AG09319 (cell line): ENCODE measurements at regions not wholly inside any gene's neighbourhood (a gene's known extent, or its start where the extent isn't known, plus 50 kb on each side); places are given as distances from the start of the nearest gene placed in this dataset.

Source experiments
- DNase-seq: peaks from one replicate; pipeline ENCODE4 v3.0.0-alpha.2; 2010; ENCODE audit warnings: low read depth; ENCODE audit errors: extremely low read depth
- CTCF ChIP-seq: IDR thresholded peaks from 2 replicates; pipeline ENCODE4 v1.5.1; 2011; ENCODE audit warnings: low read depth, mild to moderate bottlenecking, inconsistent platforms, low read length, moderate library complexity

GRCh38 chrX:69093960-69094871 is 71.0 kb downstream of the PJA1 start:
- peak; percentile 23 for DNase-seq
- TF ChIP-seq CTCF: peak; percentile 50

- TF ChIP-seq CTCF: no peak
- no peak for DNase-seq
Measured at GRCh38 chrX:69090022-69090421, 75.2 kb downstream of the PJA1 start.

- DNase-seq: no peak
- no peak for TF ChIP-seq CTCF
Measured at GRCh38 chrX:69089203-69089602, 76.0 kb downstream of the PJA1 start.

GRCh38 chrX:69088171-69088938 is 76.9 kb downstream of the PJA1 start:
- no peak for TF ChIP-seq CTCF
- peak; percentile 52 for DNase-seq

GRCh38 chrX:69085826-69086225 is 79.4 kb downstream of the PJA1 start:
- TF ChIP-seq CTCF: no peak
- DNase-seq: no peak

GRCh38 chrX:69085151-69085550 is 80.1 kb downstream of the PJA1 start:
- no peak for TF ChIP-seq CTCF
- DNase-seq: no peak

- no peak for TF ChIP-seq CTCF
- DNase-seq: no peak
Measured at GRCh38 chrX:69083801-69084200, 81.5 kb downstream of the PJA1 start.
